ENCODE measurements at regions not wholly inside any gene's neighbourhood (a gene's known extent, or its start where the extent isn't known, plus 50 kb on each side); places are given as distances from the start of the nearest gene placed in this dataset.

GRCh38 chr7:131893631-131894340, 337.4 kb upstream of the PODXL start:
- H3K9me3 ChIP-seq = no peaks in the 10 kb centered on the region
- no peaks in the 10 kb centered on the region for H3K4me1 ChIP-seq
- 78% methylated on average over 1 of the region's 1 CpG for WGBS
- H3K27me3 ChIP-seq = peaks cover 11% of the 10 kb centered on the region
- H3K4me3 ChIP-seq = no peak overlapping the region
- no peaks in the 10 kb centered on the region for H3K36me3 ChIP-seq
- no peak overlapping the region for H3K27ac ChIP-seq
- no peak for DNase-seq (ENCODE audit: low spot score in 2 of 2)
- TF ChIP-seq EP300 (IDR thresholded peaks at IDR 0.05) = no peak
- no peak for TF ChIP-seq POLR2AphosphoS5 (IDR thresholded peaks at IDR 0.05)
- TF ChIP-seq POLR2A (IDR thresholded peaks at IDR 0.05) = no peak
- TF ChIP-seq, protein P1, sequence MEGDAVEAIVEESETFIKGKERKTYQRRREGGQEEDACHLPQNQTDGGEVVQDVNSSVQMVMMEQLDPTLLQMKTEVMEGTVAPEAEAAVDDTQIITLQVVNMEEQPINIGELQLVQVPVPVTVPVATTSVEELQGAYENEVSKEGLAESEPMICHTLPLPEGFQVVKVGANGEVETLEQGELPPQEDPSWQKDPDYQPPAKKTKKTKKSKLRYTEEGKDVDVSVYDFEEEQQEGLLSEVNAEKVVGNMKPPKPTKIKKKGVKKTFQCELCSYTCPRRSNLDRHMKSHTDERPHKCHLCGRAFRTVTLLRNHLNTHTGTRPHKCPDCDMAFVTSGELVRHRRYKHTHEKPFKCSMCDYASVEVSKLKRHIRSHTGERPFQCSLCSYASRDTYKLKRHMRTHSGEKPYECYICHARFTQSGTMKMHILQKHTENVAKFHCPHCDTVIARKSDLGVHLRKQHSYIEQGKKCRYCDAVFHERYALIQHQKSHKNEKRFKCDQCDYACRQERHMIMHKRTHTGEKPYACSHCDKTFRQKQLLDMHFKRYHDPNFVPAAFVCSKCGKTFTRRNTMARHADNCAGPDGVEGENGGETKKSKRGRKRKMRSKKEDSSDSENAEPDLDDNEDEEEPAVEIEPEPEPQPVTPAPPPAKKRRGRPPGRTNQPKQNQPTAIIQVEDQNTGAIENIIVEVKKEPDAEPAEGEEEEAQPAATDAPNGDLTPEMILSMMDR (IDR thresholded peaks at IDR 0.05) = no peak

DNA sequence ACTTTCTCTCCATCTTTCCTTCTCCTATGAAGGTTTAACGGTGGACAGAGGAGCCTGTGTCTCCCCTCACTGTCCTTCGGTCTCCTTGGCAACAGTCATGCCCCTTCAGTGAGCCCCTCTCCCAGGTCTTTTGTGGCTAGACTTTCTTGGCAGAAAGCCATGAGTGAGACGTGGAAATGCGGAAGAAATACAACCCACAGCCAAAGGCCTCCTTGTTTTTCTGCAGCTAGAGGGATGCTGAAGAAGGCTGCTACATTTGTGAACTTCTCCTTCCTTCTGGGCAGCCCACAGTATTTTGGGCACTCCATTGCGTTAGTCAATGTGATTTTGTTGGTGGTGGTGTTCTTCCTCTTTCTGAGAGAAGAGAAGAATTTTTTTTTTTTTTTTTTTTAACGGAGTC, 333.7 kb upstream of the PODXL start:
- TF ChIP-seq POLR2AphosphoS5 (IDR thresholded peaks at IDR 0.05) (no peak), EP300 (IDR thresholded peaks at IDR 0.05) (no peak), POLR2A (IDR thresholded peaks at IDR 0.05) (no peak)
- TF ChIP-seq, protein P1 (IDR thresholded peaks at IDR 0.05) = no peak
- Histone ChIP-seq H3K36me3 (no peaks in the 10 kb centered on the region), H3K4me3 (no peak overlapping the region), H3K27me3 (peaks cover 20% of the 10 kb centered on the region), H3K4me1 (no peaks in the 10 kb centered on the region), H3K9me3 (peaks cover 6% of the 10 kb centered on the region), H3K27ac (no peak overlapping the region)
- 48% methylated on average over 6 of the region's 6 CpGs for WGBS
- DNase-seq (ENCODE audit: low spot score in 2 of 2) = no peak

DNA sequence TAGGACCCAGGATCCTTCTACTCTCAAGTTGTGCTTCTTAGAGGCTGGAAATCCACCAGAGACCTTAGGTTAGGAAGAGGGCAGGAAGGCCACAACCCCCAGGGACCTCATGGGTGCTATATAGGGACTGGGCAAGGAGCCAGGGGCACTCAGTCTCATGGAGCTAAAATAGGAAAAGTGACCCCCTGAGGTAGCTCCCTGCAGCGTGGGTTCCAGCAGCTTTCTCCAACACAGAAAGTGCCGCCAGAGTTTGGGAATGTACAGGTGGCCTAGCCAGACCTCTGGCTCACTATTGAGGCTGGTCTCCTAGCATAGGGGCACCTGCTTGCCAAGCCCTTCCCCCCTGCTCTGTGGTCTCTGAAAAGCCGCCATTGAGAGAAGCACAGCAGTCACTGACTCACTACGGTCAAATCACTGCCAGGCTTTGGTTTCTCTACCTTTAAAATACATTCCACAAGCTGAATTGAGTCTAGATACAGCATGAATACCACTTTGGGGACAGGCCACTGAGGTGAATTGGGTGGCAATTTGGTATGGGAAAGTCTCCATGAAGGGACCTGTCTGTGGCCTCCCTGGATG, 333.2 kb upstream of the PODXL start:
- Histone ChIP-seq H3K4me1 (no peaks in the 10 kb centered on the region), H3K9me3 (peaks cover 6% of the 10 kb centered on the region), H3K27me3 (peaks cover 20% of the 10 kb centered on the region), H3K4me3 (no peak overlapping the region), H3K27ac (no peak overlapping the region), H3K36me3 (no peaks in the 10 kb centered on the region)
- TF ChIP-seq POLR2A (IDR thresholded peaks at IDR 0.05) (no peak), POLR2AphosphoS5 (IDR thresholded peaks at IDR 0.05) (no peak)
- TF ChIP-seq, protein P1 (IDR thresholded peaks at IDR 0.05) = no peak
- no peak for DNase-seq (ENCODE audit: low spot score in 2 of 2)
- 73% methylated on average over 2 of the region's 4 CpGs for WGBS

DNA sequence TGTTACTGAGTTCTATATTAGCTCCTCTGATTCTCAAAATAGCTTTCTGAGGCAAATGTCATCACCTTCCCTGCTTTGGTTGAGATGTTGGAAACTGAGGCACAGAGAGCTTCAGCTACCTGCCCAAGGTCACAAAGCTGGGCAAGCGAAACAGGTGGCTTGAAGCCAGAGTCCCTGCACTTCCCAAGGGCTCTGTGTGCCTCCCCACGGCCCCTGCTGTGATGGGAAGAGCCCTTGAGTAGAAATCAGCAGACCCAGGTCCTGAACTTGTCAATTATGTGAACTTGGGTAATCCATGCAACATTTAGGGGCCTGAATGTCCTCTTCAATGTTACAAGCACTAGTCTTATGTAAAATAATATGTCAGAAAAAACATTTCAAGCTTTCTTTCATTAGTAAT, 327.3 kb upstream of the PODXL start:
- Histone ChIP-seq H3K36me3 (no peaks in the 10 kb centered on the region), H3K4me1 (no peaks in the 10 kb centered on the region), H3K27me3 (peaks cover 15% of the 10 kb centered on the region), H3K4me3 (no peak overlapping the region), H3K27ac (no peak overlapping the region), H3K9me3 (peaks cover 6% of the 10 kb centered on the region)
- 83% methylated on average over 2 of the region's 2 CpGs for WGBS
- no peak for DNase-seq (ENCODE audit: low spot score in 2 of 2)
- TF ChIP-seq, protein P1 (IDR thresholded peaks at IDR 0.05) = no peak
- TF ChIP-seq EP300 (IDR thresholded peaks at IDR 0.05) = no peak
- no peak for TF ChIP-seq POLR2AphosphoS5 (IDR thresholded peaks at IDR 0.05)
- TF ChIP-seq POLR2A (IDR thresholded peaks at IDR 0.05) = no peak

- Histone ChIP-seq H3K27ac (no peak overlapping the region), H3K4me1 (no peaks in the 10 kb centered on the region), H3K27me3 (peaks cover 11% of the 10 kb centered on the region), H3K4me3 (no peak overlapping the region), H3K9me3 (peaks cover 6% of the 10 kb centered on the region), H3K36me3 (no peaks in the 10 kb centered on the region)
- DNase-seq (ENCODE audit: low spot score in 2 of 2) = no peak
- no peak for TF ChIP-seq POLR2AphosphoS5 (IDR thresholded peaks at IDR 0.05)
- TF ChIP-seq EP300 (IDR thresholded peaks at IDR 0.05) = no peak
- no peak for TF ChIP-seq POLR2A (IDR thresholded peaks at IDR 0.05)
- TF ChIP-seq, protein P1 (IDR thresholded peaks at IDR 0.05) = no peak
- WGBS = 83% methylated on average over 8 of the region's 8 CpGs
These were observed 326.8 kb upstream of the PODXL start for GRCh38 chr7:131883196-131883595.
